Breast epithelium (tissue), 3 donors: ENCODE measurements at regions not wholly inside any gene's neighbourhood (a gene's known extent, or its start where the extent isn't known, plus 50 kb on each side); places are given as distances from the start of the nearest gene placed in this dataset.

ENCODE experiments used
- CTCF ChIP-seq, 3 donors: fragments of 450-650 bp; IDR thresholded peaks; one replicate each; pipeline ENCODE4 v1.5.1; 2016 to 2017; ENCODE audit warnings: antibody characterized with exemption in 3 of 3, mild to moderate bottlenecking in 3 of 3, moderate library complexity in 3 of 3
- POLR2A ChIP-seq: fragments of 450-650 bp; IDR thresholded peaks from one replicate; pipeline ENCODE4 v1.6.1; 2016; ENCODE audit warnings: antibody characterized with exemption, mild to moderate bottlenecking, moderate library complexity
- POLR2AphosphoS5 ChIP-seq, 3 donors: sonication (generic); formaldehyde crosslinking; IDR thresholded peaks; one replicate each; pipeline ENCODE4 v1.6.1; 2017; ENCODE audit warnings: antibody characterized with exemption in 3 of 3

- no peak for TF ChIP-seq CTCF (IDR thresholded peaks at IDR 0.05)
- TF ChIP-seq POLR2A, result no peak
- TF ChIP-seq POLR2AphosphoS5 (IDR thresholded peaks at IDR 0.05), result no peak
Observed at GRCh38 chr18:56541793-56542192, 96.6 kb downstream of the TXNL1 start.
